SU-DHL-6 (cell line): ENCODE measurements at regions not wholly inside any gene's neighbourhood (a gene's known extent, or its start where the extent isn't known, plus 50 kb on each side); places are given as distances from the start of the nearest gene placed in this dataset.

Source experiments
- H2AFZ ChIP-seq: fragments of 200-600 bp; sonication (generic); 2 replicates; pipeline ENCODE4 v1.6.1; 2014; ENCODE audit warnings: low read depth, mild to moderate bottlenecking, moderate library complexity, mixed read lengths, antibody characterized with exemption, low read length; ENCODE audit not compliant: severe bottlenecking
- H3F3A ChIP-seq: fragments of 200-600 bp; shearing (Covaris generic); 2 replicates; pipeline ENCODE4 v1.6.0; 2016; ENCODE audit warnings: antibody characterized with exemption, mild to moderate bottlenecking; ENCODE audit not compliant: insufficient read depth
- H3K27ac ChIP-seq: fragments of 200-600 bp; sonication (generic); 2 replicates; pipeline ENCODE4 v1.5.1; 2016; ENCODE audit warnings: low read depth, mild to moderate bottlenecking, low read length, moderate library complexity, mixed read lengths
- H3K27me3 ChIP-seq: fragments of 200-600 bp; sonication (generic), shearing (Covaris generic); 2 replicates; pipeline ENCODE4 v1.6.0; 2014; ENCODE audit warnings: mild to moderate bottlenecking, low read length
- H3K36me3 ChIP-seq: fragments of 200-600 bp; sonication (generic); 2 replicates; pipeline ENCODE4 v1.6.1; 2014; ENCODE audit warnings: mild to moderate bottlenecking, low read length, mixed read lengths
- H3K4me2 ChIP-seq: fragments of 300-600, 200-600 bp; shearing (Covaris generic), sonication (generic); 2 replicates; pipeline ENCODE4 v1.6.0; 2014; ENCODE audit warnings: low read length, low read depth, mild to moderate bottlenecking; ENCODE audit not compliant: poor library complexity, severe bottlenecking
- H3K4me3 ChIP-seq: fragments of 200-600 bp; sonication (generic); 2 replicates; pipeline ENCODE4 v1.5.1; 2014; ENCODE audit warnings: antibody characterized with exemption, low read length, mild to moderate bottlenecking, mixed read lengths; ENCODE audit not compliant: insufficient read depth, poor library complexity, severe bottlenecking
- H3K79me2 ChIP-seq: fragments of 200-600 bp; sonication (generic); 2 replicates; pipeline ENCODE4 v1.6.1; 2014; ENCODE audit warnings: mild to moderate bottlenecking, low read length, moderate library complexity; ENCODE audit not compliant: insufficient read depth
- H3K9ac ChIP-seq: fragments of 200-600 bp; sonication (generic); 2 replicates; pipeline ENCODE4 v1.7.0; 2014; ENCODE audit warnings: mild to moderate bottlenecking, low read length
- H3K9me2 ChIP-seq: fragments of 200-600 bp; sonication (generic); replicated peaks from 2 replicates; pipeline ENCODE4 v1.6.1; 2014; ENCODE audit warnings: low read length; ENCODE audit not compliant: insufficient read depth
- H3K9me3 ChIP-seq: fragments of 200-600 bp; sonication (generic); 2 replicates; pipeline ENCODE4 v1.6.1; 2014; ENCODE audit warnings: low read length, mixed read lengths; ENCODE audit not compliant: insufficient read depth
- H4K20me1 ChIP-seq: fragments of 200-600 bp; sonication (generic); 2 replicates; pipeline ENCODE4 v1.6.1; 2014; ENCODE audit warnings: low read depth, mild to moderate bottlenecking, antibody characterized with exemption, low read length, moderate library complexity, mixed read lengths
- CTCF ChIP-seq: fragments of 200-600 bp; sonication (generic); IDR thresholded peaks from one replicate; pipeline ENCODE4 v1.5.1; 2017; ENCODE audit warnings: antibody characterized with exemption, mild to moderate bottlenecking, low read length, moderate library complexity; ENCODE audit not compliant: insufficient read depth, poor library complexity, severe bottlenecking
- EZH2phosphoT487 ChIP-seq: fragments of 200-600 bp; sonication (generic), shearing (Covaris generic); conservative IDR thresholded peaks from 2 replicates; pipeline ENCODE4 v1.6.1; 2018; ENCODE audit warnings: mild to moderate bottlenecking, antibody characterized with exemption, low read length, moderate library complexity, mixed read lengths

DNA sequence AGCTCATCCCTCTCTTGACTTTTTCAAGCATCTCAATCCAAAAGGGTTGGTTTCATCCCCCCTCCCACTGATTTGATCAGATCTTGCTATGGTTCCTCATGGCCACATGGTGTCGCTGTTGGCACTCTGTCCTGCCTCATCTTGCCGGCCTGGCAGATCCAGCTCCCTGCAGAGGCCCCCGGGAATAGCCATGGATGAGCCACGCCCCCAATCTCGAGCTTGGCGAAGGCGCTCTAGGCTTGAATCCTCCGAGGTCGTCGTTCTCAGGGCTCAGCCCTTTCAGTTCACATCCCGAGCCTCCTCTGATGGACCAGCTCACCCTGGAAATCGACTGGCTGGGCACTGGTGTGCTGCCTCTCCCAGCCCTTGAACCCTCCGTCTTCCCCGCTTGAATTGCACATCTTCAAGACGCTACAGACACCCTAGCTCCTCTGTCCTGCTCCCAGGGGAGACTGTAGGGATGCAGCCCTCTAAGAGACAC, 628.7 kb downstream of the TYW1 start:
- Histone ChIP-seq H3F3A (no peaks in the 10 kb centered on the region), H3K4me3 (no peak overlapping the region), H3K9me2 (no peaks in the 10 kb centered on the region), H3K27ac (no peak overlapping the region), H4K20me1 (no peaks in the 10 kb centered on the region), H3K4me2 (no peak overlapping the region), H3K9ac (no peak overlapping the region), H2AFZ (no peak overlapping the region), H3K9me3 (no peaks in the 10 kb centered on the region), H3K36me3 (no peaks in the 10 kb centered on the region), H3K79me2 (no peaks in the 10 kb centered on the region), H3K27me3 (no peaks in the 10 kb centered on the region)
- TF ChIP-seq EZH2phosphoT487 (no peak), CTCF (peak; percentile 97)

DNA sequence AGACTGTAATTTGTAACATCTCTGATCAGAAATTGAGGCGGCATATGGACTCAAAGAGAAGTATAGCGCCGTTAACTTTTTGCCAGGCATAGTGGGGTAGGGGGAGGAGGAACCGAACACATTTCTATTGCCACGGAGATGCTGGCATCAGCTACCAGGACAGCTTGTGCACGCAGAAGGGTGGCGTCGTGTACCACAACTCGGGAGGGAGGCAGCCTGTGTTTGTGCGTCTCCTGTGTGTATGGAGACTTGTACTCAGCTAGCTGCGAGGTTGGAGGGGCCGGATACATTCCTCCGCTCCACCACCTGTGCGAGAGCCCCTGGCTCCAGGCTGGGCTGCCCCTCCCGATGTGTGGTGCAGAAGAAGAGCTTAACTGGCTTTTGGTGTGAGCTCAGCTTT, 634.8 kb downstream of the TYW1 start:
- Histone ChIP-seq H3K27me3 (no peaks in the 10 kb centered on the region), H3K4me2 (no peak overlapping the region), H3K9me2 (no peaks in the 10 kb centered on the region), H3K79me2 (no peaks in the 10 kb centered on the region), H3K9ac (no peak overlapping the region), H3K4me3 (no peak overlapping the region), H3K9me3 (no peaks in the 10 kb centered on the region), H3K27ac (no peak overlapping the region), H2AFZ (no peak overlapping the region), H3K36me3 (no peaks in the 10 kb centered on the region), H4K20me1 (no peaks in the 10 kb centered on the region), H3F3A (no peaks in the 10 kb centered on the region)
- no peak for TF ChIP-seq CTCF
- no peak for TF ChIP-seq EZH2phosphoT487

- Histone ChIP-seq H3K9ac (no peak overlapping the region), H3K79me2 (no peaks in the 10 kb centered on the region), H3K27me3 (no peaks in the 10 kb centered on the region), H3K9me2 (no peaks in the 10 kb centered on the region), H2AFZ (no peak overlapping the region), H3K4me2 (no peak overlapping the region), H3F3A (no peaks in the 10 kb centered on the region), H3K9me3 (no peaks in the 10 kb centered on the region), H3K4me3 (no peak overlapping the region), H3K36me3 (no peaks in the 10 kb centered on the region), H3K27ac (no peak overlapping the region), H4K20me1 (no peaks in the 10 kb centered on the region)
- no peak for TF ChIP-seq CTCF
- TF ChIP-seq EZH2phosphoT487, result no peak
Observed at GRCh38 chr7:67635271-67635670, 638.6 kb downstream of the TYW1 start.
